NCI-H1930 (cell line): ENCODE measurements at regions not wholly inside any gene's neighbourhood (a gene's known extent, or its start where the extent isn't known, plus 50 kb on each side); places are given as distances from the start of the nearest gene placed in this dataset.

Source experiments
- DNase-seq, 2 experiments: peaks; one replicate each; lab custom pipeline; 2025; lab: John Stamatoyannopoulos, UW

- DNase-seq = no peak
These were observed 297.6 kb downstream of the GPAM start for GRCh38 chr10:111885919-111886318.

- no peak for DNase-seq
These were observed 296.3 kb downstream of the GPAM start for GRCh38 chr10:111887266-111887665.

DNA sequence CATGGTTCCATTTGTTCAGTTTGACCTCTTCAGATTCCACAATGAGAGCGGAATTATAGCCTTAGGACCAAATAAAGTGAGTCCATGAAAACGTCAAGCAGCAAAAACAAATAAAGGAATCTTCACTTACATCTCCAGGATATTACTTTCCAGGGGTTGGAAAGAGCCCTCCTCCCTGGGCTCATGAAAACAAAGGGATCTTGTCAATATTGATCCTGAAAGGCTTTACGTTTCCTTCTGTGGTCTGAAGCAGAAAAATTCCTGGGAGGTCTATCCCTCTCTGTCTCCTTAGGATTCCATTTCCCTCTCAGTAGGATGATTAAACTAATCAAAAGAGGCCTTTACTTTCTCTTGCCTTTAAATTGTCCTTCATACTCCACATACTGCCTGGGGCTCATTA, 293.5 kb downstream of the GPAM start:
- DNase-seq = no peak

GRCh38 chr10:111916011-111916410, 267.6 kb downstream of the GPAM start:
- no peak for DNase-seq

- DNase-seq = no peak
These were observed 261.7 kb downstream of the GPAM start for GRCh38 chr10:111921821-111922220.

DNA sequence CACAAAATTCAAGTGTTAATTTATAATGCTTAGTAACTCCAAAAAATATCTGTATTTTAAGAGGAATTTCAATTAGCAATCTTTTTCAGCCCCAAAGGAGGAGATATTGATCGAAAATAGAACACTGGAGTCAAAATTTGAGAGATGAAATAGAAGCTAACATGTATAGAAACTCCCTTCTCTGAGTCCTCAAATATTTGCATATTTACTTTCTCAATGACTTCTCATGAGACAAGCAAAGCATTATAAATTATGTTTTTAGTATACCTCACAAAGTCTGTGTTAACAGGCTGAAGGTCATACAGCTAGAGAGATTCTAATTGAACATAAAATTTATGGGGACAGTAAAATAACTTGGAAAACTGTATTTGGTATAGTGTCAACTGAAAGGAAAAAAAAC, 260.5 kb downstream of the GPAM start:
- DNase-seq = no peak

- no peak for DNase-seq
These were observed 257.3 kb downstream of the GPAM start for GRCh38 chr10:111926286-111926685.

- no peak for DNase-seq
These were observed 249.6 kb downstream of the GPAM start for GRCh38 chr10:111933937-111934336.

DNA sequence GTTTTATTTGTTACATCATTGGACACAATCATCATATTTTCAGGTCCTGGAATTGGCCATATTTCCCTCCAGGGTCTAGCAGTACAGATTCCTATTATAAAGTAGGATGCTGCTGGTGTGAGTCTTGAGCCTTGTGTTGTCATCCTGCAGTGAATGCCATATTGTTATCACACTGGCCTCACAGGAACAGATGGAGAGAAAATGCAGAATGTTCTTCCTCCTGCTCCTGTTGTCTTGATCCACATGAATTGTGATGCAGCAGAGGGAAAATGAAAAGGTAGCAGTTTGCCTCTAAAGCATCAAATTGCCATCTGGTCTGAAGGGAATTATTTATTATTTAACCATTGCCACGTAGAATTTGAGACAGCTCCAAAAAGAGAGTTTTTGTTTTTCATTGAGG, 248.6 kb downstream of the GPAM start:
- DNase-seq = no peak

DNA sequence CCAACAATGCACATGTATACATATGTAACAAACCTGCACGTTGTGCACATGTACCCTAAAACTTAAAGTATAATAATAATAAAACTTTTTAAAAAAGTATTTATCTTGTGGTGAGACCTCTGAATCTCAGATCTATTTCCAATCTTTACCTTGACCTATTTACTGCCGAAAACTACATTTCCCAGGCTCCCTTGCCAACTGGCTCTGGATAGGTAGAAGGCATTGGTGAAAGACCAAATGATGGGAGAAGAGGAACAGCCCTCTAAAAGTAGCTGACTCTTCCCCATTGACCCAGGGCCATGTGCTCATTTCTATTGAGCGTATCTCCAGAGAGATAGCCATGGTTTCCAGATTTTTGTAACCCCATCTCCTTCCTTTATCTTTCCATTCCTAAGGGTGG, 247.4 kb downstream of the GPAM start:
- DNase-seq = no peak

DNA sequence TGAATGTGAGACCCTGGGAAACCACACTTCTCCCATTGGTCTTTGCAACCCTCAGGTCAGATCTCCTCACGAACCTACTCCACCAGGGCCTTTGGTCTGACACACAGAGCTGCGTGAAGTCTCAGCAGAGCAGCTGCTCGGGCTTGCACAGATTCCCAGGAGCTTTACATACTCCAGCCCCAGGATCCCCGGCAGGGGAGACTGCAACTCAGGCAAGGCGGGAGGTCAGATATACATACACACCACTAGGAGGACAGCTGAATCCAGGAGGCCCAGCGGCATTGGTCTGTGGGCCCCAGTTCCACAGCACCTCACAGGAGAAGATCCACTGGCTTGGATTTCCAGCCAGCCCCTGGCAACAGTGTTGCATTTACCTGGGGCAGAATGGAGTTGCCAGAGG, 239.2 kb downstream of the GPAM start:
- DNase-seq = no peak

DNA sequence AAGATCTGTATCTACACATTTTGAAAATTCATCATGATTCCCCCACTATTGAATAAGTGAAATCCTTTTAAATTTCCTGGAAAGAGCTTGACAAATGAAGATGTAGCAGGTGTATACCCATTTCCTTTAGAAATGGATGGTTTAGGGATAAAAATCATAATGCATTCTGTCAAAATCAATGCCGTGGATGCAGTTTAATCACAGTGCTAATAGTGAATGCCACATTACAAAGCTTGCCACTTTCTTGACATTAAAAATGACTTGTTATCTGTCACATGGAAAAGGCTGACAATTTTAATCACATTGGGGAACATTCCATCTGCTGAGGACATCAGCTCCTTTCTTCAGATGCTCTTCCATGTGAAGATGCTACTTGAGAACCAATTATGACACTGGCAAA, 229.6 kb downstream of the GPAM start:
- DNase-seq = no peak

GRCh38 chr10:111954386-111954785, 229.2 kb downstream of the GPAM start:
- DNase-seq = no peak

- no peak for DNase-seq
These were observed 226.7 kb downstream of the GPAM start for GRCh38 chr10:111956841-111957240.

DNA sequence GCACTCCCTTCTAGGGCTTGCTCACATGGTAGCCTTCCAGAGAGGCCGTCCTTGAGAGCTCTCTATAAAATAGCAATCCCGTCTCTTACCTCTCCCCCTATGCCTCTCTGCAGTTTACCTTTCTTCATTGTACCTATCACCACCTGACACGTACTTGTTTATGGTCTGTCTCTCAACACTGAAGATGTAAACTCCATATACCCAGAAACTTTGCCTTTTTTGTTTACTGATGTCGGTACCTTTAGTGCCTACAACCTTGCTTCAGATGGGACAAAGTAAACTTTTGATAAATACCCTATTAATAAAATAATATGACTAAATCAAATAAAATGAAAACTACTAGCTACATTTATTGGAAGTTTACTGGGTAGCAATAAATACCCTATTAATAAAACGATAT, 220.6 kb downstream of the GPAM start:
- no peak for DNase-seq

DNA sequence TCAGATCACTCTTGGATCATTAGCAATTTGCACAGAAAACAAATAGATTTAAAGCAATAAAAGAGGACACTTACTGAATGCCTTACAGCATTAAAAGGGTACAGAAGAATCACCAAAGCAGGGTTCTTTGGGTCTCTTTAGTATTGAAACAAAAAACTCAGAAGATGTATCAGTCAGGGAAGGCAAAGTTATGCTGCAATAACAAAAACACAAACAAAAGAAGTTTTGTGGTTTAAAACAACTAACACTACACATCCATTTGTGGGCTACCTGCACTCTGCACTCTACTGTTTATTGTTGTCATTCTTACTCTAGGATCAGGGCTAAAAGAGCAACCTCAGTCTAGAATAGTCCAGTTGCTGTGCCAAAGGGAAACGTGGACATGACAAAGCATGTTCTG, 216.4 kb downstream of the GPAM start:
- no peak for DNase-seq

- no peak for DNase-seq
These were observed 216.0 kb downstream of the GPAM start for GRCh38 chr10:111967547-111967946.

- no peak for DNase-seq
These were observed 214.9 kb downstream of the GPAM start for GRCh38 chr10:111968647-111969046.

GRCh38 chr10:111970111-111970510, 213.5 kb downstream of the GPAM start:
- no peak for DNase-seq

DNA sequence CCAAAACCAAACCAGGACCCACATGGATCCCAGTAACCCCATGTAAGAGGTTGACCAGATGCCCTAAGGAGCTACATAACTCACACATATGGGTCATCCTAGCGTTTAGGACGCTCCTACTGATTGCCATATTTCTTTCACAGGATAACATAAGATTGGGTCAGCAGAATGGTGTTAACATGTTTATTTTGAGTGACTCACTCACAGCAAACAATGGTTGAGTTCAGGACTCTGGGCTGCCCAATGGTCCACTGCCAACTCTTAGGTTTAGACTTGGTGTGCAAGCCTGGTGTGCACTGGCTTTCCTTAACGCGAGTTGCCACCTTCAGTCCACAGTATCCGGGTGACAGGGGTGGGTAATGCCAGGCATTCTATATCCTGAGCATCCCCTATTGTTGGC, 211.5 kb downstream of the GPAM start:
- no peak for DNase-seq

- DNase-seq = no peak
These were observed 210.3 kb downstream of the GPAM start for GRCh38 chr10:111973306-111973705.

DNA sequence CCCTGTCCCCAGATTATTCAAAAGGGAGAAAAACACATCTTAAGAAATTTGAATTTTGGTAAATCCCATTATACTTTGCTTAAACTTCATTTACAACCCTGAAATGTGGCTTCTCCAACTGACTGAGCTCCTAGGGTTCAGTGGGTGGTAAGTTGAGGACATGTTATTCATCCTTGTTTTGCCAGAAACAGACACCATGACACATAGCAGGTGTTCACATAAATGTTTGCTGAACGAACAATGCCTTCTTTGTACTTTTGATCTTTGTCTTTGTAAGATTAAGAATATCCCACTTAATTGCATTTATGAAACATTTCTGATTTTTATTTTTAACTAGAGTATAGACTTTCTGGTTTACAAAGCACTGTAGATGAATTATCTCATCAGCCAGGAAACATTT, 209.7 kb downstream of the GPAM start:
- DNase-seq = no peak

- DNase-seq = no peak
These were observed 209.2 kb downstream of the GPAM start for GRCh38 chr10:111974325-111974724.

DNA sequence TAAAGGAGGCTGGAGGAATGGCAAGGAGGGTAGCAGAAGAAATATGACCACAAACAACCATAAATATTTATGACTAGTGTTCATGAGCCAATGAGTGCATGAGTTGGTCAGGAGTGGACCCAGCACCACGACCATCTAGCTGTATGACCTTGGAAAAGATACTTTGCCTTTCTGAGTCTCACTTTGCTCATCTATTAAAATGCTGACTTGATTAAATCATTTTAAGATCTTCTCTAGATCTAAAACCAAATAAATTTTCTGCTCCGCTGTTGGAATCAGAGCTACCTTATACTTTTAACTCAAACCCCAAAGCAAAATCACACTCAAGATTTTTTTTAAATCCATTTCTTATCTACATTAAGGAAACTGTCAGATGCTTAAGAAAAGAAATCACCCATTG, 207.0 kb downstream of the GPAM start:
- DNase-seq = no peak

GRCh38 chr10:111984057-111984456, 199.5 kb downstream of the GPAM start:
- no peak for DNase-seq
